ENCODE measurements at regions not wholly inside any gene's neighbourhood (a gene's known extent, or its start where the extent isn't known, plus 50 kb on each side); places are given as distances from the start of the nearest gene placed in this dataset.
"Not testable (repeated sequence)": the region's sequence is repeated elsewhere in the genome, so short reads cannot be mapped to it uniquely, and the experiment has no call there.

DNA sequence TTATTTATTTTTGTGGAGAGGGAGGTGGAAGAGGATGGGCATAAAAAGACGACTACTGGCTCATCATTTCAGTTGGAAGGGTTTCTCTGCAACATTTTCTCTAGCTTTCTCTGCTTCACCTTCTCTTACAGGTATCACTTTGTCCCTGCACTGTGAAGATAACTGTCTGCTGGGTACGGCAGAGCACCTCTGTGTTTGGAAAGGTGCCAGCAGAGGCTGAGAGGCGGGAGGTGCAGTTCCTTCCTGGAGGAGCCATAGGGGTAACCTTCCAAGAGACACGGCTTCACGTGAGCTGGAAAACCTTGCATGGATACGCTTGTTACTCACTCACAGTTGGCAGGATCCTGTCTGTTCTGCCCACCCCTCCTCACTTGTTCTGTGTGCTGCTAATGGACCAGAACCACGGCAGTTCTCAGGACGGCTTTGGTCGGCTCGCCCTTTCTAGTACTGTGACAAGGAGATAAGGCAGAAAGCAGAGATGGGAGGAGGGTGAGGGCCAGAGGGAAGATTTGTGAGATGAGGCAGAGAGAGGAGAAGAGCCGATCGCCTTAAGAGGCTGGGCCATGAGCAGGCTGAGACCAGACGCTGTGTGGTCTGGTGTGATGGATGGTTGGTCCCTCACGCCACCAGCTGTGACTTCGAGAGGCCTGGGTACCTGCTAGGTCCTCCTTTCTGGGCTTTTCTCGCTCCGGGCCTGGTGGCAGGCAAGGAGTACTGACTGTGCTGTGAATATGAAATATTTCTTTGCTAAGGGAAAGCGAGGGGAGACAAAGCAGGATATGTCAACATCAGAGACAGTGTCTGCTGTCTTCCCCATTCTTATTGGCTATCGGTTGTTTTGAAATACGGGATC is 66.8 kb downstream of the MRPL57 start:
- no peak for DNase-seq (ENCODE audit: low read depth)
- no peak overlapping the region for H3K4me3 ChIP-seq (ENCODE audit: low read depth, low read length)
- TF ChIP-seq CTCF (IDR thresholded peaks at IDR 0.05; ENCODE audit: insufficient read depth, low read length) = no peak

DNA sequence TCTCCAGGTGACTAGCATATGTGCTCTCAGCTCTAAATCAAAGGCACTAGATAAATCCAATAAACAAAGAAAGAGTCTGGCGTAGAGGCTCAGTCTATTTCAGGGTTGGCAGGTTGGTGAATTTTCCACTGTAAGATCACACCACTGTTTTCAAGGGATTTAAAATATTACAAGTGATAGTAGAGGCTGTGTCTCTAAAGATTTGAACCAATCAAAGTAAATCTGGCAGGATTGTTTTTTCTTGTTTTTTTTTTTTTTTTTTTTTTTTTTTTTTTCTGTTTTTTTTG is 67.4 kb downstream of the MRPL57 start:
- DNase-seq (ENCODE audit: low read depth); H3K4me3 ChIP-seq (ENCODE audit: low read depth, low read length): not testable (repeated sequence)

DNA sequence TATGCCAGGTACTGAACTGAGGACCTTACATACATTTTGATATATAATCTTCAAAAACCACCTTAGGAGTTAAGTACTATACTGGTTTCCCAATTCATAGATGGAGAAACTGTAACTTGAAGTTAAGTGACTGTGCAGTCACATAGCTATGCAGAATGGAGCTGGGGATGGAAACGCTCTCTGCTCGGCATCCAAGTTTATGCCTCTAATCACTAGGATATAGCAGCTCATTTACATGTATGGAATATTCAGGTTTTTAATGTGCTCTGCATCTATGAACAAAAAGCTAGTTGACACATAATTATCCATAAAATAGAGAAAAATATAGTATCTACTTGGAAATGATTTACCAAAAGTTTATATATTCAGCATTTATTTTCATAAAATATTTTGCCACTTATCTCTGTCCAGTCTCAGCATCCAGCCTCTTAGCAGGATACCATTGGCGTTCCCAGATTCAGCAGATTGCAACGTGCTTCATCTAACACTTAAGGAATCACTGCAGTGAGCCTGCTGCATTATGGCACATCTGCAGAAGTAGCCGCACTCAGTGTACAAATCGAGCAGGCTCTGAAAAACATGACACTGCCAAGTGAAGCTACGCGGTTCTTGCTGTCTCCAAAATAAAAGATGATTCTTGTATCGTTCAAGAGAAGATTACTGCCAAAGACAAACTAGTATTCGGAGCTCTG is 70.4 kb downstream of the MRPL57 start:
- H3K4me3 ChIP-seq (ENCODE audit: low read depth, low read length) = no peak overlapping the region
- TF ChIP-seq CTCF (IDR thresholded peaks at IDR 0.05; ENCODE audit: insufficient read depth, low read length) = no peak
- DNase-seq (ENCODE audit: low read depth) = no peak

DNA sequence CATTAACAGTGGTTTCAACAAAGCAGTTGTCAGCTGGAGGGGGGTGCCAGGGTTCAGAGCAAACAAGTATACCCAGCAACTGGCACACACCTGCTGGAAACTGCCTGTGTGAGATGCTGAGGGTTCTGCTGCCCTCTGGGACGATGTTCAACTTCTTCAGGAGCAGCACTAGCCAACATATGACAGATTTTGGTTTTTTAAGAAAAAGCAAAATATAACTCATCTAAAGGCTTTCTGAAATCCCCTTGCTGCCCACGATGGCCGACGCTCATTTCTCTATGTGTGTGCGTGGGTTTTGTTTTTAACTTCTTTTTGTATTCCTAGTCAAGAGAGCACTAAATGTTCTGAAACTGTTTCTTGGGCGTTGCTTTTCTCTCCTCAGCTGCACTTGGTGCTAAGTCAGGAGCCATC is 79.9 kb downstream of the MRPL57 start:
- no peak for TF ChIP-seq CTCF (IDR thresholded peaks at IDR 0.05; ENCODE audit: insufficient read depth, low read length)
- no peak for DNase-seq (ENCODE audit: low read depth)
- no peak overlapping the region for H3K4me3 ChIP-seq (ENCODE audit: low read depth, low read length)

- no peak overlapping the region for H3K4me3 ChIP-seq (ENCODE audit: low read depth, low read length)
- DNase-seq (ENCODE audit: low read depth) = no peak
- no peak for TF ChIP-seq CTCF (IDR thresholded peaks at IDR 0.05; ENCODE audit: insufficient read depth, low read length)
Observed at GRCh38 chr13:21256891-21257290, 80.4 kb downstream of the MRPL57 start.

- H3K4me3 ChIP-seq (ENCODE audit: low read depth, low read length) = no peak overlapping the region
- no peak for DNase-seq (ENCODE audit: low read depth)
- no peak for TF ChIP-seq CTCF (IDR thresholded peaks at IDR 0.05; ENCODE audit: insufficient read depth, low read length)
Observed at GRCh38 chr13:21259571-21260455, 83.4 kb downstream of the MRPL57 start.

GRCh38 chr13:21260561-21261290 is 84.3 kb downstream of the MRPL57 start:
- DNase-seq (ENCODE audit: low read depth); H3K4me3 ChIP-seq (ENCODE audit: low read depth, low read length): not testable (repeated sequence)

GRCh38 chr13:21261487-21262216 is 85.2 kb downstream of the MRPL57 start:
- not testable (repeated sequence) for H3K4me3 ChIP-seq (ENCODE audit: low read depth, low read length); DNase-seq (ENCODE audit: low read depth)

DNA sequence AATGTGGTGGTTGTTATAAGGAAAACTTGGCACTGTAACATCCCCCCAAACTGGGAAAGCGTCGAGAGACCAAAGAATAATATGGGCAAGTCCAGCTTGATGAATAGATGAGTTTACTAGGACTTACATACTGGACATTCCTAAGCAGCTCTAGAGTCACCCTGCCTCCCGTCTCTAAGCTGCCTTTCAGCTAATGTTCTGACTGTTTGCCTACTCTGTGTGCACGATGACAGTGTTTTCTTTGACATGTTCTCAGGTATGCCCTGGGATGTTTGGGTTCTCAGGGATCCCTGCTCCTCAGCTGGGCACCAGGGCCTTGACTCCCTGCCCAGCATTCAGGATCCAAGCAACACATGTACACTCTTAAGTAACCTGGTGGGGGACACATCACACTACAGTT is 87.5 kb downstream of the MRPL57 start:
- not testable (repeated sequence) for DNase-seq (ENCODE audit: low read depth); H3K4me3 ChIP-seq (ENCODE audit: low read depth, low read length)

DNA sequence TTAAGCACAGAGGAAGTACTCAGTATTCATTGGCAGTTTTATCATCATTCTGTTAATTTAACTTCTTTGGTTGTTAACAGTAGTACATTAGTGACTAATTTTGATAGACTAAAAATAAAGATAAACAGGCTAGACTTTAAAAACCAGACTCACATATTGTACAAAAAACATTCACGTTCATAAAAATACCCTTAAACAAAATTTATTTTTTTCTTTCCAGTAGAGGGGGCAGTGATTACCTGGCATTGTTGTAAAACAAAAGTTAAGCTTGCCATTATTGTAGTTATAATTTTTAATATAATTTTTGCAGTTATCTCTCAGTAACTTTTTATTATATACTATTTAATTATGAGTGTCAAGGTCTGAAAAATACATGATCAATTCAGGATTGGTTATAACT is 92.0 kb downstream of the MRPL57 start:
- DNase-seq (ENCODE audit: low read depth); H3K4me3 ChIP-seq (ENCODE audit: low read depth, low read length): not testable (repeated sequence)

DNA sequence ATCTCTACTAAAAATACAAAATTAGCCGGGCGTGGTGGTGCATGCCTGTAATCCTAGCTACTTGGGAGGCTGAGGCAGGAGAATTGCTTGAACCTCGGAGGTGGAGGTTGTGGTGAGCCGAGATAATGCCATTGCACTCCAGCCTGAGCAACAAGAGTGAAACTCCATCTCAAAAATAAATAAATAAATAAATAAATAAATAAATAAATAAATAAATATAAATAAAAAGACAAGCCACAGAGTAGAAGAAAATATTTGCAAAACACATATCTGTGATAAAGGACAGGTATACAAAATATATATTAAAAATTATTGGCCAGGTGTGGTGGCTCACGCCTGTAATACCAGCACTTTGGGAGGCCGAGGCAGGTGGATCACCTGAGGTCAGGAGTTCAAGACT is 96.0 kb downstream of the MRPL57 start:
- not testable (repeated sequence) for DNase-seq (ENCODE audit: low read depth); H3K4me3 ChIP-seq (ENCODE audit: low read depth, low read length)

Measured in fibroblast of the aortic adventitia (primary cell).